ENCODE measurements at regions not wholly inside any gene's neighbourhood (a gene's known extent, or its start where the extent isn't known, plus 50 kb on each side); places are given as distances from the start of the nearest gene placed in this dataset.
"Not testable (repeated sequence)": the region's sequence is repeated elsewhere in the genome, so short reads cannot be mapped to it uniquely, and the experiment has no call there.

DNA sequence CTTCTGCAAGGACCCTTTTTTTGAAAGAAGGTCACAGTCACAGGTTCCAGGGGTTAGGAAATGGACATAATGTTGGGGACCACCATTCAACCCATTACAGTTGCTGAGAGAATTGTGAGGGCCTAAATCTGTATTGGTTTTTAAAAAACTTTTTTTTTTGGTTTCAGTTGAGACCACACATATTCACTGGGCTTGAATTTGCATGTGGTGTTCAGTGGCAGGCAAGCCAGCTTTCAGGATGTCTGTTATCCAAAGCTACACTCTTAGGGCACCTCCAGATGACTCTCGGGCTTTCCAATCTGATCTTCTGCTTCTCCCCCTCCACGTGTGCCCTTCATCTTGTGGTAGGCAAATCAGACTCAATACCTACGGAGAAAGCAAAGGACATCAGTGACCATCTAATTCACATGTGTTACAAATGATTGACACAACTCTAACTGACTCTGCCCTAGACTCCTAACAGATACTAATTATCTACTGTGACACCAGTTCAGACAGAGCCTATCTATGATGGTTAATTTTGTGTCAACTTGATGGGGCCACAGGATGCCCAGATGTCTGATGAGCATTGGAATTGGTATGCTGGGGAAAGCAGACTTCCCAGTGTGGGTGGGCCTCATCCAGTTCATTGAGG lies 93.3 kb upstream of the ELMO1 start:
- intact Hi-C loops (cut with DNase I): no loop called here
- DNase-seq: no peak

GRCh38 chr7:37545619-37546534 lies 97.2 kb upstream of the ELMO1 start:
- intact Hi-C loops (cut with DNase I): no loop called here
- DNase-seq: no peak

DNA sequence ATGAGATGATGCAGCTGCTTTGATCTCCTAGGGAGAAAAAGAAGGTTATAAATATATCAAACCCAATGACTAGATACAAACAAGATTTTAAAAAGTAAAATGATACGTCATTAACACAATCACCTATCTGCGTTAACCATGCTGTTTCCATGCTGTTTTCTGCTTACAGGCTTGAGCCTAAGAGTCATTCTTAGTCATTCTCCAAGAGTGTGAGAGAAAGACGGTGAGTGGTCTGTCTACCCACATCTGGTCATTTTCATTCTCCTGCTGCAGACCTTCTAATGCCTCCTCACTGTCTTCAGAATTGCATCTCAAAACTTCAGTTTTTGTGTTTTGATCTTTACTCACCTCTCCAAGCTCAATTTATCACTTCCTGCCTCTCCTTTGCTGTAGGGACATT lies 98.0 kb upstream of the ELMO1 start:
- intact Hi-C loops (cut with DNase I): no loop called here
- no peak for DNase-seq

- intact Hi-C loops (cut with DNase I): no loop called here
- no peak for DNase-seq
Observed at GRCh38 chr7:37549076-37549931, 100.6 kb upstream of the ELMO1 start.

GRCh38 chr7:37550426-37550825 lies 101.8 kb upstream of the ELMO1 start:
- intact Hi-C loops (cut with DNase I): no loop called here
- DNase-seq: no peak

DNA sequence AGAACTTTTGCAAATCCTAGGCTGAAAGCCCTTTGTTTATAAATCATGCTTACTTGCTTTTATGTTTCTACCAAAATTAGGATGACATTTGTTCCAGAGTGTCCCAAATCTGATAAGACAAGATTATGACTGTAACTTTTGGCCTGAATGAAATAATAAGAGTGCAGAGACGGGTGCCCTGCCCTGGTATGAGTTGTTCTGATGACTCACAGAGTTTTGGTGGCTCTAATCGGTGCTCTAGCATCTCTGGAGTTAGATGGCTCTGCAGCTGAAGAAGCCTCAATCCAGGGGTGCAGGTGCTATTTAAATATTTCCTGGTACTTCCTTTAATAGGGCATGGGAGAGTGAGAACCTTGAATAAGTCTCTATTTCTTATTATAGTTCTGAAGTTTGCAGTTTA lies 102.2 kb upstream of the ELMO1 start:
- DNase-seq: no peak
- intact Hi-C loops (cut with DNase I): no loop called here

- intact Hi-C loops (cut with DNase I): no loop called here
- no peak for DNase-seq
Observed at GRCh38 chr7:37552030-37552429, 103.4 kb upstream of the ELMO1 start.

- DNase-seq; intact Hi-C loops (cut with DNase I): not testable (repeated sequence)
Observed at GRCh38 chr7:37552439-37552838, 103.8 kb upstream of the ELMO1 start.

GRCh38 chr7:37555528-37555927 lies 106.9 kb upstream of the ELMO1 start:
- intact Hi-C loops (cut with DNase I): no loop called here
- no peak for DNase-seq

DNA sequence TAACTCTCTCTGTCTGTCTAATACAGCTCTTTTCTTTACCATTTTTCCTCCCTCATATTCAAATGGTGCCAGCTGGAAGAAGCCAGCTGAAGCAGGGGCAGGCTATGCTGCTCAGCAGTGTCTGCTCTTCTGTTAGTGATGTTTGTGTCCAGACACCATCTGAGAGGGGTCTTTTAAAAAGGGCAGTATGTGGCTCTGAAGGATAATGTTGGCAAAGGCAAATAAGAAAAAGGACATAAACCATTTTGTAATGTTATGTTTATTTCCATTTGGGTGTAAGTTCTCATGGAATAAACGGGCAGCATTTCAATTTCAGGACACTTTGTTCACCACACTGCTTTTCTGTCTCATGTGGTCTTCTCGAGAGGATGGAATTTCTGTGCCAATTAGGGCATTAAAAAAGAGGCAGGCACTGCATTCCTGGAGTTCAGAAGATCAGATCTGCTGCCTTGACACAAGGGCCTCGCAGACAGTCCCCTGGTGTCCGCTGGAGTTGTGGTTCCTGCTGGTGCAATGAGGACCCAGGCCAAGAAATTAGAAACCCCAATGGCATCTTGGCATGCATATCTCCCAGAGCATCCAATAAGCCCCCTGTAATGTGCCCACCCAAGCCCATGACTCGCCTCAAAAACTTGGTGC lies 109.0 kb upstream of the ELMO1 start:
- intact Hi-C loops (cut with DNase I): no loop called here
- no peak for DNase-seq

DNA sequence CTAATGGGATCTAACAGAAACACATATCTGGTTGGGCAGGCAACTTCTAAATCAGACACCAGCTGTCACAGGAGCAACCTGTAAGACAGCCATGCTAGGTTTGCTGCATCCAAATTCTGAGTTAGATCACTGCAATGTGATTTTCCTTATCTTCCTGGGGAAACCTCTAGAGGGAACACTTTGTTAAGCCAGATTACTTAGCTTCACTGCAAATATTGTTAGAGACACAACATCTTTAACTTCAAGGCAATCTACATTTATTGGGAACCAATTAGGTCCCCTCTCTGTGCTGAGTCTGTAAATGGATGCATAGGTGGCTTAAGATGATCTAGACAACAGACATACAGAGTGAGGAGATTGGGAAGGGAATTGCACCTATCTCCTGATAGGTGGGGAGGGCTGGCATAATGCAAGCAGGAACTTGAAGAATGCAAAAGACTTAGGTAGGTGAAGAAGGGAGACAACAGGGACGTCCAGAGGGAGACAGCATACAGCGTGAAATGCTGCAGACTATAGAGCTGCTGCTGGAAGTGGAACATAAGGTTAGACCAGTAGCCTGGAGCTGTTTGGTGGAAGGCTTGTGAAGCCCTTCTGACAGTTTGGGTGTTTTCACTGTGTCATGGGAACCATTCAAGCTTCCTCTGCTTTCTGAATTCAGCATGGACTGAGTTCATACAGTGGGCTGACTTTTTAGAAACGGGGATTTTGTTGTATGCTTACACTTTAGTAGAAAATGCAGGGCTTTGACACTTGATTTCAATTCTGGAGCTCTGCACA lies 109.8 kb upstream of the ELMO1 start:
- intact Hi-C loops (cut with DNase I): no loop called here
- DNase-seq: no peak

- DNase-seq: no peak
- intact Hi-C loops (cut with DNase I): no loop called here
Observed at GRCh38 chr7:37570145-37570544, 113.4 kb upstream of the GPR141 start.

- no peak for DNase-seq
- intact Hi-C loops (cut with DNase I): no loop called here
Observed at GRCh38 chr7:37571806-37572205, 111.8 kb upstream of the GPR141 start.

GRCh38 chr7:37577412-37577811 lies 106.2 kb upstream of the GPR141 start:
- intact Hi-C loops (cut with DNase I): no loop called here
- DNase-seq: no peak

DNA sequence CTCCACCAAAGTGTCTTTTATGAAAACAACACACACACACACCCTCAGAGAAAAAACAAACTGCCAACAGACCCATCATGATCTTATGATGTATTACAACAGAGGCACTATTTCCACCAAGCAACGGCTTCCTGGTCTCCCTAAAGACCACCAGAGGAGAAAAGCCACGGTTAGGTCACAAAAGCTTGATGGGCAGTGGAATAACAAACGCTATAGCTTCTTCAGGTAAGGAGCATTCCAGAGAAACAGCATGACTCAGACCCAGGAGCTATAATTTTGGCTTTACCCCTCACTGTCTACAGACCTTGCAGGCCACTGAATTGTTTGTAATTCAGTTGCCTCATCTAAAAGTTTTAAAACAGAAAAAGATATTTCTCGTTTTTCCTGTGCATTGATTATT lies 105.7 kb upstream of the GPR141 start:
- no peak for DNase-seq
- intact Hi-C loops (cut with DNase I): no loop called here

GRCh38 chr7:37578350-37578749 lies 105.2 kb upstream of the GPR141 start:
- intact Hi-C loops (cut with DNase I): no loop called here
- no peak for DNase-seq

DNA sequence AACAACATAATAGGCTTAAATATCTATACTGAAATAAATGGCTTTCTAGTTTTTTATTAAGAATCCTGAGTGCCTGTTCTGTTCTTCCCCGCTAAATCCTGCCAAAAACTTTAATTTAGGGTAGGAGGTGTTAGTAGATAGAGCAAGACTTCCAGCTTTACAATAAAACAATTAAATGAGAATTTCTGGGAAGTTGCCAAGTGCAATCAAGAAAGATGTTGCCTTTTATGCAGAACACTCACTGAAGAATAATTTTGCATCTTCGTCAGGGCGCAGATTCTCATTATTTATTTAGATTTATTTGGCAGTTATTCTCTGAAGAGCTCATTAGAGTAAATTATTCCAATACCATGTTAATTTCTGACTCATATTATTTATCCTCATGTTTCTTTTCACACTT lies 103.2 kb upstream of the GPR141 start:
- intact Hi-C loops (cut with DNase I): no loop called here
- no peak for DNase-seq

DNA sequence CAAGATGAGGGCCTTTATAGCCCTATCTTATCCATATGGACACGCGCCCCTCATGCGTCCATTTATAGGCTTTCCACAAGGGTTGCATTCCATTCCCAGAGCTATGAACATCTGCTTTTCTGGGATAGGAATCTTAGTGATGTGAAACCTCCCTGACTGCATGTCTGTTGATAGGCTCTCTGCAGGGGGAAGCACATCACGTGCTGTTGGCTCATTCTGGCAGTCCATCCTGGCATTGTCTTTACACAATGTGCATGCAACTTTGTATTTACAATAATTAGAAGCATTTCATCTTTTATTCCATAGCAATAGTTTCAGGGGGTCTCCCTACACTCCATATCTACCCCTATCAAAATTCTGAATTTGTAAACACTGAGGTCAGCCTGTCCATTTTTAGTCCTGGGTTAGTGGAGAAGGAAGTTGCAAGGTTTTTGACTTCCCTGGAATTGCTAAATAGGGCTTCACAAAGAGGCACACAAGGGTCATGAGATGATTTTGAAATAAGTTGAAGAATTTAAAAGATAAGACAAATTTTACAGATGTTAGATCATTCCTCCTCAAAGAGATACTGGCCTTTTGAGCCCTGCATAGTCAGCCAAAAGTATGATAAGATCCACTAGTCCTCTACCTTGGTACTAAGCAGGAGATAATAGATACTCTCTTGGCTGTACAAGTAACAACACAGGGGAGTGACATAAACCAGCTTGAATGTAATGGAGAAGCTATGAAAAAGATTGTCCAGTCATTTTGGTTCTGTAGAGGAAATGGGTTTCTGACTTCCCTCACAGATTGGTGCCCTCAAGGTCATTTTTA lies 98.7 kb upstream of the GPR141 start:
- intact Hi-C loops (cut with DNase I): not testable (repeated sequence)
- peak in 16 of 42 donors; percentile 1 to 62 (median 14) for DNase-seq

All from head of caudate nucleus (tissue), 42 donors.